ENCODE measurements at regions not wholly inside any gene's neighbourhood (a gene's known extent, or its start where the extent isn't known, plus 50 kb on each side); places are given as distances from the start of the nearest gene placed in this dataset.
"Not testable (repeated sequence)": the region's sequence is repeated elsewhere in the genome, so short reads cannot be mapped to it uniquely, and the experiment has no call there.

DNA sequence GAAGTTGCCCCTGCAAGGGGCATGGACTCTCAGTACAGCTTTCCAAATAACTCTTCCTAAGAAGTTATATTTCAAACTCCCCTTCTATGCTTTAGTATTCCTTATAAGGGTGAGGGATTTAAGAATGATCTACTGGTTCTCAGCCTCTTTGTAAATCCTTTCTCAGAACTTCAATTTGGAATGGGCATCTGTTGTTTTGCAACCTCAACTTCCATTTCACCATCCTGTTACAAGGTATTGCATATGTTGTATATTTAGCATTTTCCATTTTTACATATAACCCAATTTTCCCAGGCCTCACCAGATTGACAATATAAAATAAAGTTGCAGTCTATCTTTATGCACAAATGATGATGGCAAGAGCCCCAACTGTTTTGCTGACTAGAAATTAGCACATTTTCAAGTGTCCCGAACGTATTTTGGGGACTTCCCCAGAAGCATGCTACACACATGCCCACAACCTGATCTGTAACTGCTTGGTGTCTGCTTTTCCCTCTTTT, 154.9 kb upstream of the CARMIL1 start:
- no peak for DNase-seq (ENCODE audit: low spot score)
- Mint-ChIP-seq H3K4me3 (no peak overlapping the region), H3K27me3 (ENCODE audit: insufficient read depth) (no peaks in the 10 kb centered on the region), H3K9me3 (no peaks in the 10 kb centered on the region), H3K4me1 (ENCODE audit: low read depth) (peaks cover 72% of the 10 kb centered on the region), H3K27ac (peak overlapping the region; percentile 64), H3K36me3 (ENCODE audit: low read depth) (peaks cover 68% of the 10 kb centered on the region)
- intact Hi-C loops (cut with micrococcal nuclease), result no loop called here

DNA sequence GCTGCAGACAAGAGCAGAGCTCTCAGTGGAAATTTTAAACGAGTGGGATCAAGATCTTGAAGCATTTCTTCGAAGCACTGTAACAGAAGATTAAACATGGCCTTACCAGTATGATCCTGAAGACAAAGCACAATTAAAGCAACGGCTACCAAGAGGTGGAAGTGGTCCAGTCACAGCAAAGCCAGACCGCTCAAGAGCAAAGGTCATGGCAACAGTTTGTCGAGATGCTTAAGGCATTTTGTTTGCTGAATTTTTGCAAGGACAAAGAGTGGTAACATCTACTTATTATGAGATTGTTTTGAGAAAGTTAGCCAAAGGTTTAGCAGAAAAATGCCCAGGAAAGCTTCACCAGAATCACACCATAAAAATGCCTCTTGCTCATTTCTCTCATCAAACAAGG, 153.4 kb upstream of the CARMIL1 start:
- Mint-ChIP-seq H3K27ac (peak overlapping the region; percentile 40), H3K9me3 (peaks cover 3% of the 10 kb centered on the region), H3K36me3 (ENCODE audit: low read depth) (peaks cover 72% of the 10 kb centered on the region), H3K27me3 (ENCODE audit: insufficient read depth) (no peaks in the 10 kb centered on the region), H3K4me1 (ENCODE audit: low read depth) (peaks cover 77% of the 10 kb centered on the region), H3K4me3 (peak overlapping the region; percentile 40)
- intact Hi-C loops (cut with micrococcal nuclease), result loop anchor here (5.0 kb wide), 1 partner anchor 38 kb away; no protein-coding TSS in a partner anchor
- DNase-seq (ENCODE audit: low spot score), result no peak

DNA sequence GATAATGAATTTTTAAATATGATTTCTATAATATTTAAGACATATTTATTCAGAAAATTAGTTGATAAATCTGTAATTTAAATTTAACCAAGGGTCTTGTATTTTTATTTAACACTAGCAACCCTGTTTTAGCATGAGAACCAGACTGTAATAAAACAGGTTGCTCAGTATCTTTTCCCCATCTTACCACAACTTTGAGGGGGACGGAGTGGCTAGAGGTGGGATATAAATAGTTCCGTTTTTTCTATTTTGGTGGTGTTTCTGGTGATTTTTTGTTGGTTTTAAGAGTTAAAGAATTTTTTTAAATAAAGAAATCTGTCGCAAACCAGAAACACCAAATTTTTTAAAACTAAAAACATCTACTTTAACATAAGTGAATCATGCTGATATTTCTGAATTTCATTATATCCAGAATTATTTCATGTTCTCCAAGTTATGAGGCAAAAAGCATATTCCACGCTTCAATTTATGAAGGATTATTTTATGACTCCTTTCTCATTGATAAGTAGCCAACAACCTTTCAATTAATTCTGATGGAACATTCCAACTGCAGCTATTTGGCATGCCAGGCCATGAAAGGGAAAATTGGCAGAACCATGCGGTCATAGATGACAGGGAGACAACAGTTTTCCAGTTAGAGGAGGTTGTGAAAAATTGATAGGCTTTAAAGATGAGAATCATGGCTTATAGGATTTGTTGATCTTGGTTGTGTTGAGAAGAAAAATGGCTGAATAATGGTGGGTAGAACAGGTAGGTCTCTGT, 151.9 kb upstream of the CARMIL1 start:
- Mint-ChIP-seq H3K9me3 (peaks cover 7% of the 10 kb centered on the region), H3K27me3 (ENCODE audit: insufficient read depth) (no peaks in the 10 kb centered on the region), H3K27ac (peak overlapping the region; percentile 35), H3K4me3 (peak overlapping the region; percentile 0), H3K4me1 (ENCODE audit: low read depth) (peaks cover 72% of the 10 kb centered on the region), H3K36me3 (ENCODE audit: low read depth) (peaks cover 73% of the 10 kb centered on the region)
- intact Hi-C loops (cut with micrococcal nuclease), result loop anchor here (5.0 kb wide), 1 partner anchor 40 kb away; no protein-coding TSS in a partner anchor
- no peak for DNase-seq (ENCODE audit: low spot score)

DNA sequence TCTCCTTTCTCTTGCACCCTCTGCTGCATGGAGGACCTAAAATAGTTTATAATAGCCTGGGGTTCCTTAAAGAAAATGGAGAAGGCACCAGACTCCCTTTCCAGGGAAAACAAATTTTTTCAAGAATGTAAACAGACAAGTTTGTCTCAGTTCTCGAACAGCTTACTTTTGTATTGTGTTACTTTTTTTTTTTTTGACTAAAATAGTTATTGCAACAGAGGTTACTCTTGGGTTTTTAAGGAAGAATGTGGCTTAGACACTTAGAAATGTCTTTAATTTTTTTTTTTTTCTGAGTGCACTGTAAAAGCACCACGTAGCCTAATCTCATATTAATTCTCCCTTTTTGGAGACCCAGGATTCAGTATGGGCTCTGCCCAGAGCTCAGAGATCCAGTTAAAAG, 148.7 kb upstream of the CARMIL1 start:
- no peak for DNase-seq (ENCODE audit: low spot score)
- peak overlapping the region; percentile 75 for H3K27ac Mint-ChIP-seq
- H3K4me3 Mint-ChIP-seq, result peak overlapping the region; percentile 59
- peaks cover 19% of the 10 kb centered on the region for H3K9me3 Mint-ChIP-seq
- H3K27me3 Mint-ChIP-seq (ENCODE audit: insufficient read depth), result no peaks in the 10 kb centered on the region
- peaks cover 62% of the 10 kb centered on the region for H3K4me1 Mint-ChIP-seq (ENCODE audit: low read depth)
- intact Hi-C loops (cut with micrococcal nuclease), result no loop called here
- peaks cover 67% of the 10 kb centered on the region for H3K36me3 Mint-ChIP-seq (ENCODE audit: low read depth)

DNA sequence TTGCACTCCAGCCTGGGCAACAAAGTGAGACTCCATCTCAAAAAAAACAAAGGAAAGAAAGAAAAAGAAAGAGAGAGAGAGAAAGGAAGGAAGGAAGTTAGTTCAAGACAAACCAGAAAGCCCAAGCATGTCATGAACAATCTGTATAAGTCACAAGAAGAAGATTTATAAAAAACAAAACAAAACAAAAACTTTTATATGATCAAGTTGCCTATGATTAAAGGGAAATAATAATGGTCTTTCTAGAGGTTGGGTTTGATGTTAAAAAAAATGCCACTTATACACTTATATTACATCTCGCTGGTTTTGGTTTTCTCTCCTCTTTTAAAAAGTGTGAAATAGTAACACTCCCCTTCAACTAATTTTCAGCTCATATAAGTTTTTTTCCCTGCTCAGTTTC, 146.2 kb upstream of the CARMIL1 start:
- H3K36me3 Mint-ChIP-seq (ENCODE audit: low read depth), result peaks cover 74% of the 10 kb centered on the region
- DNase-seq (ENCODE audit: low spot score), result no peak
- H3K4me3 Mint-ChIP-seq, result peak overlapping the region; percentile 78
- H3K9me3 Mint-ChIP-seq, result peaks cover 19% of the 10 kb centered on the region
- peak overlapping the region; percentile 11 for H3K27ac Mint-ChIP-seq
- intact Hi-C loops (cut with micrococcal nuclease), result loop anchor here (1.0 kb wide), 1 partner anchor 14 kb away; no protein-coding TSS in a partner anchor
- no peaks in the 10 kb centered on the region for H3K27me3 Mint-ChIP-seq (ENCODE audit: insufficient read depth)
- H3K4me1 Mint-ChIP-seq (ENCODE audit: low read depth), result peaks cover 58% of the 10 kb centered on the region

DNA sequence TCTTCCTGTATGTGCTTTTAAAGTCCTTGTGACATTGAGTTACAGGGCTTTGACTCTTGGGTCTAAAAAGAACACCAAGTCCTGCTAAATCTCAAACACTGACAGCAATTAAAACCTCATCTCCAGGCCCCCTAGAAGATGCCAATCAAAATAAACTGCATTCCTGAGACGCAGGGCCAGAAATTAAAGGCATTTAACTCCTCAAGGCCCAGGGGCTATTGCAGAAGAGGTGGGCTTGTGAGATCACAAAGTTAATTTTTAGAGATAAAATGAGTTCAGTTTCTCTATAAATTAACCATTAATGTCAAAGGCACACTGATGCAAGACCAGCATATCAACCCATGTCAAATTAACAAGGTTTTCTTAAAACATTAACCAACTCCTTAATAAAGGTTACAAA, 145.6 kb upstream of the CARMIL1 start:
- H3K4me1 Mint-ChIP-seq (ENCODE audit: low read depth), result peaks cover 57% of the 10 kb centered on the region
- intact Hi-C loops (cut with micrococcal nuclease), result no loop called here
- H3K27me3 Mint-ChIP-seq (ENCODE audit: insufficient read depth), result no peaks in the 10 kb centered on the region
- peak overlapping the region; percentile 53 for H3K4me3 Mint-ChIP-seq
- no peak overlapping the region for H3K27ac Mint-ChIP-seq
- peaks cover 19% of the 10 kb centered on the region for H3K9me3 Mint-ChIP-seq
- peaks cover 70% of the 10 kb centered on the region for H3K36me3 Mint-ChIP-seq (ENCODE audit: low read depth)
- no peak for DNase-seq (ENCODE audit: low spot score)

DNA sequence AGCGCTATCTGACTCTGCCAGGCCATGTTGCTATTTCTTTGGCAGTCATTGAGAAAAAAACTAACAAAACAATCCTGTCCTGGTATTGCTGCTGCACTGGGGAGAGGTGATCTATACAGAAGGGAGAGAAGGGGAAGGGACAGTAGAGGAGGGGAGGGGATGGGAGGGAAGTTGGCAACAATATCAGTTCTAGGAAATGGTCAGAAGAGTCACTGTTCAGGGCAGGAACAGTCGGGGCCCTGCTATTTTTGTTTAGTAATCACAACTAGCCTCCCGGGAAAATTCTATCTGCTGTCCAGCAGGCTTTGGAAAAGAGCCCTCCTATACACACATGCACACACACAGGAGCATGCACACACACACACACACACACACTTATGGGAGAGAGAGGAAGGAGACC, 142.3 kb upstream of the CARMIL1 start:
- Mint-ChIP-seq H3K4me1 (ENCODE audit: low read depth) (peaks cover 37% of the 10 kb centered on the region), H3K9me3 (peaks cover 15% of the 10 kb centered on the region), H3K27ac (peak overlapping the region; percentile 97), H3K36me3 (ENCODE audit: low read depth) (peaks cover 50% of the 10 kb centered on the region), H3K27me3 (ENCODE audit: insufficient read depth) (no peaks in the 10 kb centered on the region), H3K4me3 (peak overlapping the region; percentile 90)
- intact Hi-C loops (cut with micrococcal nuclease), result loop anchor here (5.0 kb wide), 2 partner anchors 230 to 825 kb away; partner anchors contain the start of gene TRIM38
- no peak for DNase-seq (ENCODE audit: low spot score)

DNA sequence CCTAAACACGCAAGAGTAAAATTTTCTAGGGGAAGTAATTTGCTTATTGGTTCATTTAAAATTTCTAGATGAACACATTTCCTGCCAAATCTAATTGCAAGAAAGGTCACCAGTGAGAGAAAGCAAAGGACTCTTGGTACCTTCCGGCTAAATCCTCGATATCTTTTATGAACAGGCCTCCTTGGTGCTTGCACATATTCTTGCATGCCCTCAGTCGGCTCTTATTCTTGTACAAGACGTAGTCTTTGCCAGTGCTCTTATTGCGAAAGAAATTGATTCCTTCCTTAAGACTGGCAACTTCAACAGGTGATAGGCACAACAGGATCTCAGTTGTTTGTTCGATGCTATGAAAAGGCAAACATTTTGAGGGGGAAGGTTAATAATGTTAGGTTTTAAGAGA, 141.7 kb upstream of the CARMIL1 start:
- Mint-ChIP-seq H3K27me3 (ENCODE audit: insufficient read depth) (no peaks in the 10 kb centered on the region), H3K36me3 (ENCODE audit: low read depth) (peaks cover 48% of the 10 kb centered on the region)
- intact Hi-C loops (cut with micrococcal nuclease), result loop anchor here (5.0 kb wide), 2 partner anchors 230 to 825 kb away; partner anchors contain the start of gene TRIM38

DNA sequence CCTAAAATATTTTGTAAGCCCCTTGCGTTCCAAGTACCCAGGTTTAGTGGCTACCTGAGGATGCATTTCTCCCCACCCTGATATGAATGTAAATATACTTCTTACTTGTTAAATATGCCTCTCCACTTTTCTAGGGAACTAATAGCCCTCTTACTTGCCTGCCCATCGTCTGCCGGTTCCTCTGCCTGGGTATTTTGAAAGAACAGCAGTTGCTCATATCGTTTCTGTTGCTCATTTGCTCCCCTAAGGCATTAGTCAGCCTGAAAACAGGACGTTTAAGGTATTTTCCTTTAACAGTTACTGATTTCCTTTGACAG, 141.3 kb upstream of the CARMIL1 start:
- peak overlapping the region; percentile 90 for H3K4me3 Mint-ChIP-seq
- peak overlapping the region; percentile 97 for H3K27ac Mint-ChIP-seq
- H3K9me3 Mint-ChIP-seq, result peaks cover 8% of the 10 kb centered on the region
- peaks cover 41% of the 10 kb centered on the region for H3K4me1 Mint-ChIP-seq (ENCODE audit: low read depth)
- no peaks in the 10 kb centered on the region for H3K27me3 Mint-ChIP-seq (ENCODE audit: insufficient read depth)
- intact Hi-C loops (cut with micrococcal nuclease), result loop anchor here (1.0 to 5.0 kb wide), 14 partner anchors 9 to 883 kb away; partner anchors contain the start of gene TRIM38
- H3K36me3 Mint-ChIP-seq (ENCODE audit: low read depth), result peaks cover 46% of the 10 kb centered on the region
- DNase-seq (ENCODE audit: low spot score), result no peak

More for the DNA sequence above, 141.7 kb upstream of the CARMIL1 start:
- Mint-ChIP-seq H3K27ac (peak overlapping the region; percentile 97), H3K4me1 (ENCODE audit: low read depth) (peaks cover 41% of the 10 kb centered on the region), H3K9me3 (peaks cover 12% of the 10 kb centered on the region), H3K4me3 (peak overlapping the region; percentile 90)
- DNase-seq (ENCODE audit: low spot score), result peak; percentile 19

DNA sequence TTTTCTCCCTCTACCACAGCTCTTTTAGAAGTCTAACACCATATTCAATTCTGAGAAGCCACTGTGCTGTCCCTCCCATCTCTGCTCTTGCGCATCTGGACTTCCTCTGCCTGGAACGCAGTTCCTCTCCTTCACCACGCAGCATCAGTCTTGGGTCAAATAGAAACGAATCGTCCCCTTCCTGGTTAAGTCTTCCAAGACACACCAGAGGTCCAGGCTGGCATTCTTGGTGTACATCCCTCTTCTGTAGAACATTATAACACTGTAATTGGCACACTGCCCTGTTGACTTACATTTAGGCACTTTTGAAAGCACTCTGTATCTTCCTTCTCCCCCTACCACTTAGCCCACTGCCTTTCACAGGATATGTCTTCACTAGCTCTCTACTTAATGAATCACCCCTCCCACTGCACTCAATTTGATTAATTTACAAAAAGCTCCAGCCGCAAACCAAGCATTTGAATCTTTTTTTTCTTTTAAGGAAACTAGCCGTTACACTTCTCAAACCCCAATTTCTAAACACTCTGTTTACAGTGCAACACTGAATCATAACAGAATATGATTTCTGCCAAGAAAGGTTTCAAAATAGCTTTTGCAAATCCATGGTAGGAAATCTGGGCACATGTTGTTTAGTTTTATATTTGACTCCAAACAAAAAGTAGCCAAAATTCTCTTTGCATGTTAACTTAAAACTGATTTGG, 140.8 kb upstream of the CARMIL1 start:
- DNase-seq (ENCODE audit: low spot score), result peak; percentile 72
- Mint-ChIP-seq H3K27me3 (ENCODE audit: insufficient read depth) (no peaks in the 10 kb centered on the region), H3K9me3 (peaks cover 3% of the 10 kb centered on the region), H3K36me3 (ENCODE audit: low read depth) (peaks cover 44% of the 10 kb centered on the region), H3K4me3 (peak overlapping the region; percentile 90), H3K27ac (peak overlapping the region; percentile 97), H3K4me1 (ENCODE audit: low read depth) (peaks cover 41% of the 10 kb centered on the region)
- intact Hi-C loops (cut with micrococcal nuclease), result loop anchor here (1.0 to 5.0 kb wide), 14 partner anchors 9 to 882 kb away; partner anchors contain the start of gene TRIM38

DNA sequence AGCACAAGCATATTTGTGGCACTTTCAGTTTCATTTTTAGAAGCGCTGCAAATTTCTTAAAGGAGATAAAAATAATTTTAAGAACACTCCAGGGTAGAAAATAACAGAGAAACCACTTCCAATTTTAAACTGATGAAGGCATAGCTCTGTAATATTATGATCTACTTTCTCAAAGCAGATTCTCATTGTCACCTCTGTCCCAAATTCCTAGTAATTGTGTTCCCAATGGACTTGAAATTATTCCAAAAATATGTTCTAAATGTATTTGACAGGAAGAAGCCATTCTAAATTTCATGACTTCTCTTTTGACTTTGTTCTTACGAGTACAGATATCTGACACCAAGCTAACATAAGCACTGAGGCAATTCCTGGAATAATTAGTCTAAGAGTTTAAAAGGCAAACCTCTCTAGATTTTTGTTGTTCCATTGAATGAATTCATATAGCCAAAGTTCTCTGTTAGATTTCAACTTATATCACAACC, 140.2 kb upstream of the CARMIL1 start:
- peak overlapping the region; percentile 90 for H3K4me3 Mint-ChIP-seq
- peaks cover 40% of the 10 kb centered on the region for H3K36me3 Mint-ChIP-seq (ENCODE audit: low read depth)
- H3K4me1 Mint-ChIP-seq (ENCODE audit: low read depth), result peaks cover 44% of the 10 kb centered on the region
- peak overlapping the region; percentile 97 for H3K27ac Mint-ChIP-seq
- DNase-seq (ENCODE audit: low spot score), result no peak
- no peaks in the 10 kb centered on the region for H3K9me3 Mint-ChIP-seq
- no peaks in the 10 kb centered on the region for H3K27me3 Mint-ChIP-seq (ENCODE audit: insufficient read depth)
- intact Hi-C loops (cut with micrococcal nuclease), result loop anchor here (1.0 to 5.0 kb wide), 14 partner anchors 8 to 882 kb away; partner anchors contain the start of gene TRIM38

DNA sequence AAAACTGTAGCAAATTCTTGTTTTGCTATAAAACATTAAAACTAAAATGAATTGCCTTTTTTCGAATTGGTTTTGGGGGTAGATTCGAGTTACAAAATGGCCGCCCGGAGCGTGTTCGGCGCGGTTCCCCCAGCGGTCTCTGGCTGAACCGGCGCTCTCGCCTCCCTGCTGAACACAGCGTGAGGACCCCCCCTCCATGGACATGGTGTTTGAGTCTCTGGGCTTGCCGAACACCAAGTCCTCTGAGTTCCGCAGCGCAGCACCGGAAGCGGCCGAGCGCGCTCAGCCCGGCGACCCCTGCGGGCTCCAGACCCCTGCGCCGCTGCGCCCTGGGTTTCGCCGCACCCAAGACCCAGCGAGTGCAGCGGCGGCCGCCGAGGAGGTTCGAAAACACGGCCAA, 139.6 kb upstream of the CARMIL1 start:
- peaks cover 37% of the 10 kb centered on the region for H3K36me3 Mint-ChIP-seq (ENCODE audit: low read depth)
- H3K4me3 Mint-ChIP-seq, result peak overlapping the region; percentile 90

More for the DNA sequence above, 139.6 kb upstream of the CARMIL1 start:
- intact Hi-C loops (cut with micrococcal nuclease), result loop anchor here (2.0 to 5.0 kb wide), 6 partner anchors 21 to 881 kb away; partner anchors contain the start of gene TRIM38
- not testable (repeated sequence) for DNase-seq (ENCODE audit: low spot score); H3K27me3 Mint-ChIP-seq (ENCODE audit: insufficient read depth); H3K9me3 Mint-ChIP-seq
- peak overlapping the region; percentile 97 for H3K27ac Mint-ChIP-seq
- peaks cover 48% of the 10 kb centered on the region for H3K4me1 Mint-ChIP-seq (ENCODE audit: low read depth)
